Stimulated activated CD4-positive, alpha-beta T cell treated with anti-CD3 and anti-CD28 coated beads, Interleukin-1b, Interleukin-23, amount 100 ng/mL, for 4 hours (primary cell): ENCODE measurements at regions not wholly inside any gene's neighbourhood (a gene's known extent, or its start where the extent isn't known, plus 50 kb on each side); places are given as distances from the start of the nearest gene placed in this dataset.
"Not testable (repeated sequence)": the region's sequence is repeated elsewhere in the genome, so short reads cannot be mapped to it uniquely, and the experiment has no call there.

ENCODE experiments used
- DNase-seq, 2 donors: peaks; one replicate each; pipeline ENCODE4 v3.0.0-alpha.2; 2020; ENCODE audit warnings: low read depth in 2 of 2

DNA sequence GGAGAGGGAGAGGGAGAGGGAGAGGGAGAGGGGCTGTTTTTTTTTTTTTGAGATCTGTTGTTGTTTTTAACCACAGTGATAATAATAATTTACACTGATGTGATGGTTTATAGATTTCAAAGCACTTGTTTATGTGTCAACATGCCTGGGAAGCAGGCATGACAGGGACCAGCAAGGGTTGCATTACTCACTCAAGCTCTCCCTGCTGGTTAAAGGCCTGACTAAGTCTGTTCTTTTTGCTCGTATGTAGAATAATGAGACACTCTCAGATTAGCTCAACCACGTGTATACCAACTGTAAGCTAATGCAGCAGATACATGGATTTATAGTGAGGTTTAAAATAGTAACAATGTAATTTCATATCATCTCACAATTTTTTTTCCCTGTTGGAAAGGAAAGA is 134.6 kb upstream of the BOD1L1 start:
- no peak for DNase-seq

DNA sequence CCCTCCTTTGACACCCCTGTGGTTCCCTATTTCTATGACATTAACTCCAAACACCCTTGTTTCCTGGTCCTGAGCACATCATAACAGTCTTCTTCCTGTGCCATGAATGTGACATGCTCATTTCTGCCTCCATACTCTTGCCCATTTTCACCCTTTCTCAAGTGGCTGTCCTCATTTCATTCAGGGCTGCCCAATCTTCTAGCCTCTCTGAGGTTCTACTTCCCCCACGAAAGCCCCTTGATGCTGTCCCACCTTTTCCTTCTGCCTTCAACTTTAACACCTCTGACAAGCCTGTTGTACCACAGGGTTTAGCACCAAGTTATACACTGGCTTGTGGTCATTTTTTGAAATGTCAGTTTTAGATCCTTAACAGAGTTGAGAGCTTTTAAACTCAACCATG is 136.2 kb upstream of the BOD1L1 start:
- DNase-seq = no peak

DNA sequence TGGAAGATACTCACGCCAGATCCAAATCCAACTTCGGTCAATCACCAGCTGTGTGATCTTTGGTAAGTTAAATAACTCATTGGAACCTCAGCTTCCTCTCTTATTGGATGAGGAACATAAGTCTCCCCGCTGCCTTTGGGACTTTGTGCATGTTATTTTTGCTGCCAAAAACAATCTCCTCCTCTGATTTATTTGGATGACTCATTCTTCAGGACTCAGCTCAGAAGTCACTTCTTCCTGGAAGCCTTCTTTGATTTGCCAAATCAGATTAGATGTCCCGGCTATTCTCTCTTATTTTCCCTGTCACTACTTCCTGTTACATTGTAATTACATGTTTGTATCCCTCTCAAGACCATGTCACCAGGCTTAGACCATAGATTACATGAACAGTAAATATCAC is 138.0 kb upstream of the BOD1L1 start:
- DNase-seq = no peak

DNA sequence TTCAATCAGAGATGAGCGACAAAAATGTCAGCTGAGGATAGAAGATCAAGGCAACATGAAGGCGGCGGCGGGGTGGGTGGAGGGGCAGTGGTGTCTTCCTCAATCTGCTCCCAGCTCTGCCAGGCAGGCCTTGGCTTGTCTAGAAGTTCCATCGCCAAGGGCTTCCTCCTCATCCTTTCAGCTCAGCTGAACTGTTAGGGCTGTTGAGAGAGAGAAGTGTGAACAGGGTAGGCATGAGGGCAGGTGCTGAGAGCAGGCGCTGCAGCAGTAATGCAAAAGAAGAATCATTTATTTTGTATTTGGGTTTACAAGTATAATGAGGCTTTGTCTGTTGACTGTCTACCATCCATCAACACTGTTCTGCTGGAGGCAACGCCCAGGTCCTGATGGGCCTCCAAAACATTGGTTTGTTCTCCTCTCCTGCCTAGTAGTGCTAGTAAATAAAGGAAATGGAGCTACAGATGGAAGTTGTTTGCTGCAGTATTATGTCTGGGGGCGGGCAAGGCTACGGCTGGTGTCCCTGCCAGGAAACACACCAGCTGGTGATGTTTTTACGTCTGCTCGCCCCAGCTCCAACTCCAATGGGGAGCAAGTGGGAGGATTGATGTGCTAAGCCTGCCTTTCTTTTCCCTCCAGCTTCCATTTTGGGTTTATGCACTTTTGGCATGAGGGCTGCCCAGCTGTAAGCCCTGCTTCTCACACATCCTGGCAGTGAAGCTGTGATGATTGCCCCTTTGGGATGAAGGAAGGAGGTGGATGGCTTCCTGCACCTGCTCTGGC is 139.4 kb upstream of the BOD1L1 start:
- DNase-seq = no peak

DNA sequence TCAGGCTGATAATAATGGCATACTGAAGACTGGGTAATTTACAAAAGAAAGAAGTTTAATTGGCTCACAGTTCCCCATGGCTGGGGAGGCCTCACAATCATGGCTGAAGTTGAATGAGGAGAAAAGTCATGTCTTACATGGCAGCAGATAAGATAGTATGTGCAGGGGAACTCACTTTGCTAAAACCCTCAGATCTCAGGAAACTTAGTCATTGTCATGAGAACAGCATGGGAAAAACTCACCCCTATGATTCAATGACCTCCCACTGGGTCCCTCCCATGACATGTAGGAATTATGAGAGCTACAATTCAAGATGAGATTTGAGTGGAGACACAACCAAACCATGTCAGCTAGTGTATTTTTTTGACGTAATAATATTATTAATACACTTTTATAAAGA is 149.8 kb upstream of the BOD1L1 start:
- DNase-seq = no peak

DNA sequence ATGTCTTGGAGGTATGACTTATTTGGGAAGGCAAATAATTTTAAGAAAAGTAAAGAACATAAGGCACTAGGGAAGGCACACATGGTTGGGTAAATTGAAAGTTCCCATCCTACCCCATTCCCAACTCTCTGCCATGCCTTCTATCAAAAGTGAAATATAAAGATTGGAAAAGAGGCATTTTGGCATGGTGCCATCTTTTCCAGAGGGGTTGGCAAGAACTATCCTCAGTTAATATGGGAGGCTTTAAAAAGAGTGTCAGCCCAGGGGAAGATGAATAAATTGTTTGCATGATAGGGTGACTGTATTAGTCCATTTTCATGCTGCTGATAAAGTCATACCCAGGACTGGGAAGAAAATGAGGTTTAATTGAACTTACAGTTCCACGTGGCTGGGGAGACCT is 150.8 kb upstream of the BOD1L1 start:
- DNase-seq = no peak

DNA sequence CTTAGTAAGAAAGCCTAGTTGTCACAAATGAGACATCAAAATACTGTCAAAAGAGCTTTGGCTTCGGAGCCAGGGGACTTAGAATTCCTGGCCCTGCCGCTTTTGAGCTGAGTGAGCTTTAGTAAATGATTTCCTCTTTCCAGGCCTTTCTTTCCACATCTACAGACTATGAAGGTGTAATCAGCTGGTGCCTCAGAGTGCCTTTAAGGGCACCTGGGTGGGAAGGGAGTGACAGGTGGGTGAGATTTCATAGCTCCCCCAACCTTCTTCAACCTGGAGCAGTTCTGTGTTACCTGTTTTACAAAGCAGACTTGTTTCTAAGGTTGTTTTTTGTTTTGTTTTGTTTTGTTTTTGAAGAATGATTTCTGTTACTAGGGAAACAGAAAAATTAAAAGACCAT is 154.7 kb upstream of the BOD1L1 start:
- no peak for DNase-seq

DNA sequence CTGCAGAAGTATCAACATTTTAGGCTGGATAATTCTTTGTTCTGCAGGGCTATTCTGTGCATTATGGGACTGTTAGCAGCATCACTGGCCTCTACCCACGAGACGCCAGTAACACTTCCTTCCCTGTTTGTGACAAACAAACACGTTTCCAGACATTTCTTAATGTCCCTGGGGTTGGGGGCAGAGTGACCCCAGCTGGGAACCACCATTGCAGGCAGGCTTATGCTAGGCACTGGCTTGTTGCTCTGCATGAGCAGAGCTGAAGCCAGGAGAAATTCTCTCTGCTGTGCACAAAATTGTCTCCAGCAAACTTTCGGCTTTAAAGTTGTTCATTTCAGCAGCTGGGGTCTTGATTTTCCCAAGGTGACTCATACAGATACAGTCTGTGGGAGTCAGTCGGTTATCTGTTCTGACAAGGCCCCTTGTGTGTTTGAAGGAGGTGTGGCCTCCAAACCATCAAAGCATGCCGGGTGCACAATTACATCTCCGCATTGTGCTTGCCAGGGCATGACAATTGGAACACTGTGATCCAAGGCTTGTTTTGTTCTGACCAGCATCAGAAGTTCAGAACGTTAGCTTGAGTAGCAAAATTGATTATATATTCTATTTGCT is 156.4 kb upstream of the BOD1L1 start:
- no peak for DNase-seq

DNA sequence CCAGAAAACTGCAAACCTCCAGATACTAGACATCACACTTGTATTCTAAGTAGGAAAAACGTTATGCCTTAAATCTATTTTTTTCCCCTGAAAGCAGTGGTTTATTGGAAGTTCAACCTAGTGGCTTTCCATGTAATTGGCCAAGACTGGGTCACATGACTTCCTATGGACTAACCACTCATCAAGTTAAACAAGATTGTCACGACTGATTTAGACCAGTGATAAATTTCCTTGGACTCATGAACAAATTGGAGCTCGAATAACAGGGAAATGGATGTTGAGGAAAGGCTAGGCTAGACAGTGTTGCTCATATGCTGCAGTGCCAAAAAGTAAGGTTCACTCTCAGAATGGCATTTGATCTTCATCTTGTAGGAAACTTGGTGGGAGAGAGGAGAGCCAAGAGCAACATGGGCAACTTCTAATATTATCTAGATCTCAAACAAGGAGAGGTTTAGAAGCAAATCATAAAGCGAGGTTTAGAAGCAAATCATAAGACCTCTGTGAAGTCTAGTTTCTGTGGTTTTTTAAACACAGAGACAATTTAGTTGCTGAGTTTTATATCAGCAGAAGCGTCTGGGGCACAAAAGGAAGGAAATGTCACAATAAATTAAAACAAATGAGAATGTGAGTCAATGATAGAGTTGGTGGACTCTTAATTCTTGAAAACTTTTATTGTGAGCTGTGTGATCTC is 165.6 kb upstream of the BOD1L1 start:
- no peak for DNase-seq

DNA sequence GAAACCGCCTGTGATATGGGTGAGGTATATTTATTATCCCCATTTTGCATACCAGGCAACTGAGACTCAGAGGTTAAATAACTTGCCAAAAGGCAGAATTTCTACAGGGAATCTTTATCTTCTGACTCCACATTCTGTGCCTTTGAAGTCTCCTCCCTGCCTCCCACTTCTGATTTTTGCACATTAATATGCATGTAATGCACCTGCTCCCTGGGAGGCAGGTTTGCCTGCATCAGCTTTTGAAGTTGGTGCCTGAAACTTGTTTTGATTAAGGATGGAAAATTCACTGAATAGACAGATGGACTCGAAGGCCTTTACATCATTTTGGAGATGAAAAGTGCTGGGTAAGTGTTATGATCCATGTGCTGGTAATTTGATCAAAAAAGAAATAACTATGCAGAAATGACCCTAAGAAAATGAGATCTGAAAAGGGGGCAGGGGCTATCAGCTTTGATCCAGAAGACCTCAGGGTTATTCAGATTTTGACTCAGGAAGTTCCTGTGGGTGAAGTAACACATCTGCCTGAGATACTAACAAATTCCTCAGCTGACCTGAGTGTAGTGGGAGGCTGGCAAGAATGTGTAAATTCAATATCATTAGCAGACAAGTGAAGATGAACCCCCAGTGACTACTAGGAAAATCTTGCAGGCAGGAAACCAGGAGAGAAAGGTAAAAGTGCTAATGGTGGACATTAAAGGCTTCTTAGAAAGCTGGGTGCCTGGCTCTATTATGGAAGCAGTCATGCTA is 167.5 kb upstream of the BOD1L1 start:
- DNase-seq = no peak

DNA sequence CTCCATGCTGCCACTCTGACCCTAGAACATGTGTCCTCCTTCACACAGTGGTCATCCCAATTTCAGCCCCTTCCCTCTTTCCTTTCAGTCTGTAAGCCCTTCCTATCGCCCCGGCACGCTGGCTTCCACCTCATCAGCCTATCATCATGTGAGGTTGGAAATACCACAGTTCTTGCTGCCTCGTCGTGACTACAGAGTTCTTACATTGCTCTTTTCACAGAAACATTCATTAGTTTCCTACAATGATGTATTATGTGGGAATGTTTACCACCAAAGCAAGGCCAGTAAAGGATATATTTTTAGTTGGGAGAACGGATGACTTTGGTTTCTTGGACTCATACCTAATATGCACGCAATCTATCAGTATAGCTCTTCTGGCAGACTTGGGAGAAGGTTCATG is 169.5 kb upstream of the BOD1L1 start:
- no peak for DNase-seq

DNA sequence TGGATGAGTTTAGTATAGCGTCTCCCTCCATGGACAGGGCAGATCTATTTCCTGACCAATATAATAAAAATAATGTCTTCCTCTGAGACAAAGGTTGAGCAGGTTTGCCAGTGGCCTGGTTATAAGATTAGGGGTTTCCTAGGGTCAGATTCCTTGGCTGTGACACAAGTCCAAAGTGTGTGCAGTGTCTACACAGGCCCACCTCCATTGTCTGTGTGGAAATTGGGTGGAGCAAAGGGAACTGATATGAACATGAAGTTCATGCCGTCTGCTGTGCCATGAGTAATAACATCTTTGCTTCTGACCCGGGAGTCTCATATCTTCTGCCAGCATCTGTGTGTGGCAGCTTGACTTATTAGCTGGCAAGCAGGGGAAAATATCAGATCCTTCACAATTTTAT is 187.7 kb upstream of the BOD1L1 start:
- no peak for DNase-seq

DNA sequence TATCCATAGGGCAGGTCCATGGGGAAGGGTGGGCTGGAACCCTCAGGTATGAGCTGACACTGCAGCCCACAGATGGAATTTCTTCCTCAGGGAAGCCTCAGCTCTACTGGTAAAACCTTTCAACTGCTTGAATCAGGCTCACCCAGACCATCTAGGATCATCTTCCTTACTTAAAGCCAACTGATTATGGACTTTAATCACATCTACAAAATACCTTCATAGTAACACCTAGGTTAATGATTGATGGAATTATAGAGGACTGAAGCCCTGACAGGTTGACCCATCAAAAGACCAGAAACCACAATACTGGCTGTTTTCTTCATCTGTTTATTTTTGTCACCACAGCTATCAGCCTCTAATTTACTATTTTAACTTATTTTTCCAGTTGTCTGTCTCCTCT is 188.9 kb upstream of the BOD1L1 start:
- no peak for DNase-seq

DNA sequence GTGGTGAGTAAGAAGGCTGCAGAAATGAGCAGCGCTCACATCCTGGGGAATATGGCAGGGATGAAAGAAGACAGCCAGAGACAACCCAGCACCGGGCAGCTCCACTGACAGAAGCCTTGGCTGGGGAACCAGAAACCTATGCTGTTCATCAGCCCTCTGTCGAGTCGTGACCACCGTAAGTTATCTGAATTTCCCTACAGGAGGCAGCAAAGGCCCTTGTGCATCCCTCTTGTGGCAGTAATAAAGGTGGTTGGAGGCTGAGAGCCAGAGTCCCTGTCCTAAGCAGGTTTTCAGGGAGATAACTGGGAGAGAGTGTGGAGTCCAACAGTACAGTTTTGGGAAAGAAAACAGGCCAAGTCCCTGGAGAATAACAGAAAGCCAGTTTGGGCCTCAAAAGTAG is 194.0 kb upstream of the BOD1L1 start:
- no peak for DNase-seq

DNA sequence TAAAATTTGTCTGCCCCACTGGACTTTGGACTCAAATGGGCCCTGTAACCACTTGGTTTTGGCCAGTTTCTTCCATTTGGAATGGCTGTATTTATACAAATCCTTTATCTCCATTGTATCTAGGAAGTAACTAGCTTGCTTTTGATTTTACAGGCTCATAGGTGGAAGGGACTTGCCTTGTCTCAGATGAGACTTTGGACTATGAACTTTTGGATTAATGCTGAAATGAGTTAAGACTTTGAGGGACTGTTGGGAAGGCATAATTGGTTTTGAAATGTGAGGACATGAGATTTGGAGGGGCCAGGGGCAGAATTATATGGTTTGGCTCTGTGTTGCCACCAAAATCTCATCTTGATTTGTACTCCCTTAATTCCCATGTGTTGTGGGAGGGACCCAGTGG is 198.3 kb upstream of the BOD1L1 start:
- DNase-seq = not testable (repeated sequence)

DNA sequence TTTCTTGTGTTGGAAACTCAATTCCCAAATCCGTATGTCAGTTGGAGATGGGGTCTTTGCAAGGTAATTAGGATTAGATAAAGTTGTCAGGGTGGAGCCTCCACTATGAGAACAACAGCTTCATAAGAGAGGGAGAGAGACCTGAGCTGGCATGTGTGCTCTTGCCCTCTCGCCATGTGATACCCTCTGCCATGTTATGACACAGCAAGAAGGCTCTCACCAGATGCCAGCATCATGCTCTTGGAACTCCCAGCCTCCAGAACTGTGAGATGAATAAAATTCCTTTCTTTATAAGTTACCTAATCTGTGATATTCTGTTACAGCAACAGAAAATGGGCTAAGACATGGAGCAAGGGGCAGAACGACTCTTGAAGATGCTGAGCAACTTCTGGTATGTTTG is 201.9 kb upstream of the BOD1L1 start:
- DNase-seq = no peak

DNA sequence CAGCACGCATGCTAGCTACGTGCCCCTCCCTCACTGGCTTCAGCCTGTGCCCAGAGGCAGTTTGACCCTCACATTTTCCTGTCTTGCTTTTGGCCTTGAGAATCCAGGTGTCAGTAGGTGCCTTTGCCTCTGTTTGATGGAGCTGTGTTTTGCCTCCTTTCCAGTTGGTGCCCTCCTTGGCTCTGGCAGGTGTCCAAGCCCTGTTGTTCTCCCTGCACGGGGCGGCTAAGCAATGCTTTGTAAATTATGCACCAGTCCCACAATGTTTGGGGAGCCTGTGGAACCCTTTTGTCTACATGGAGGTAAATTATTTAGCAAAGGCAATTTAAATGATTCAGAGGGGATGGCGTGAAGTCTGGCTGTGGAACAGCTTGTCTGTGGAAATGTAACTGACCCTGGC is 202.9 kb upstream of the BOD1L1 start:
- no peak for DNase-seq

DNA sequence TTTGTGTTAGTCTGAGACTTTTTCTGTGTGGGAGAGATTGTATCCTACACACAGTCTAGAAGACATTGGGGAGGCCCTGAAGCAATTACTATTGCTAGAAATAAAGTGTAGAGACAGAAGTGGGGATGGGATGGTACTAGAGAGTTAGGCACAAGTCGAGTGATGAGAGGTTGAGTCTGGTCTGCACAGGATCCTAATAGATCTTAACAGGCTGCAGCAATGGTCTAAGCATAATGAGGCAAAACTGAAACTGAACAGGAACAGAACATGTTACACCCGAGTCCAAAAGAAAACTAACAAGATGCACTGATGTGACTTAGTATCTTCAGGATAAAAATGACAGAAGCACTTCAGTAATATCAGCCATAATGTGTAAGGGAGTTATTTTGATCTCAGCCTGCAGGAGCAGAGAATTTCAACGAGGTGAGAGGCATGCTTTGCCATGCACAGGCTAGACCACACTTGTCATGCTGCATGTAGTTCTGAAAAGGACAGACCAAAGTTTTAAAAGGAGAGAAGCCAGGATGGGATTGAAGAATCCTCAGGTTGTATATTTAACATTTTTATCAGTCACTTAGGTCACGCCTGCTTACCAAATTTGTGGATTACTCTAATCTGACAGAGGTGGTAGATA is 205.8 kb upstream of the BOD1L1 start:
- no peak for DNase-seq

DNA sequence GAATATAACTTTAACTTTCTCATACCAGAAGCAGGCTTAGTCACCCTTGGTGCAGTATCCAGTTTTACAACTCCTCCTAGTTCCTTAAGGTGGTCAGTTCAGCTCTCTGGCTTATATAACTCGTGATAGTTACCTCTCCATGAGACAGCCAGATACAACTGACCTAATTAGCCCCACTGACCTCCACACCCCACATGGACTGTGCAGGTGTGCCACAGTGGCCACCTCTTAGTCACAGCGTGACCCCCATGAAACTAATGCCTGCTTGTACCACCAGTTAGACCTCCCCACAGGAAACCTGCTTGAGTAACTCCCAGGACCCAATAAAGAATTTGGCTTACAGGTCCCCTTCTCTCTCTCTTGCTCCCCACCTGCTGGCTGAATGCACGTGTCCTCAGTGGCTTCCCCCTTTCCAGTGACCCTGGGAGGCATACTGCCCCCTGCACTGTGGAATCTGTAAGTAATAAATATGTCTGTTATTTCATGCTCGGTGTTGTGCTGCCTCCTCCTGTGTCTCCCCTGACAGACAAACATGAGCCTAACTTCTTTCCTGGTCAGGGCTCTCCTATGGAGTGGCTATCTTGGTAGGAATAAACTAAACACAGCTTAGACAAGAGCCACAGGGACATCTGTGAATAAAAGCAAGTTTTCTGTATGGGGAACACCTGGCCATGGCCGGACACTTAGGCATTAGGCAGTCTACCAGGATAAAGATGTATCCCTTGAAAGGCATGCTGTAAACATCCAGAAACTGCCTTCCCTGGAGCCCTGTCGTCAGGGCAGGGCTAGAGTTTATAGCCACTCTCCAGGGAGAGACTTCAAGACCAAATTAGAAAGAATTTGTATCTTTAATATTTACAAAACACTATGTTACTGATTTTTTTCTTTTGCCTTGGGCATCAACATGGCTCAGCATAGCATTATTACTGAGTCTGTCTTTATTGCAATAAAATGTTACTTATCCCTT is 209.7 kb upstream of the BOD1L1 start:
- DNase-seq = no peak

DNA sequence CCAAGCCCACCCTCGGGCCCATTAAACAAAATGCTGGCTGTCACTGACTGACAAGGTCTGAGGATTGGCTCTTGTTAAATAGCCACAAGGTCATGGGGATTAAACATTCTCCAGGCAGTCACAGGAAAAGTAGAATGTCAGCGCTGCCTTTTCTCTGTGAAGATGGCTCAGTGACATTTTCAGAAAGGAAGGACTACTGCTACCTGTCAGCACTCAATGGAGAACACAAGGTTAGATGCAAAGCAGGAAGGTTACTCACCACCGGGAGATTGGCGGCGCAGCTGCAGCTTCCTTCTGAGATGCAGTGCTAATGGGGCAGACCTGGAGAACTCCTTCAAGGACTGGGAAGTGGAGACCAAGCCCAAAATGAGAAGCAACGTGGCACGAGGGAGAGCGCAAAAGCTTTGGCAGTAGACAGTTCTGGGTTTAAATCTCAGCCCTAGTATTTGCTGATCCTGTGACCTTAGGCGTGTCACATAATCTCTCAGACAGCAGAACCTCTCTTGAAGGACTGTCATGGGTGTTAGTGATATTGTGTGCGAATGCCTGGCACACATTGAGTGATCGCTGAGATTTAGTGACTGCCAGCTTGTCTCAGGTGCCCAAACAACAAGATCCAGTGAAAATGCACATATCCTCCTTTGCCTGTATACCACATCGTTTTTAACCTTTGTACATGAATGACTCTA is 213.1 kb upstream of the BOD1L1 start:
- DNase-seq = no peak
